Activated T-helper 2 cell treated with anti-CD3 and anti-CD28 coated beads, Interferon-gamma antibody, Interleukin-2, Interleukin-4, amounts not matched to agents 10 μg/mL and 5 μg/mL and 100 μg/mL, durations not matched to agents 14 hours and 24 hours and 36 hours (primary cell): ENCODE measurements at regions not wholly inside any gene's neighbourhood (a gene's known extent, or its start where the extent isn't known, plus 50 kb on each side); places are given as distances from the start of the nearest gene placed in this dataset.
"Not testable (repeated sequence)": the region's sequence is repeated elsewhere in the genome, so short reads cannot be mapped to it uniquely, and the experiment has no call there.

Source experiments
- DNase-seq: peaks from one replicate; pipeline ENCODE4 v3.0.0; 2021; ENCODE audit warnings: low spot score
- H3K27ac Mint-ChIP-seq: one replicate; pipeline ENCODE4 v1.8.0; 2021; ENCODE audit warnings: mixed read lengths
- H3K27me3 Mint-ChIP-seq: one replicate; pipeline ENCODE4 v1.8.0; 2021; ENCODE audit warnings: low read depth, mixed read lengths
- H3K36me3 Mint-ChIP-seq: one replicate; pipeline ENCODE4 v1.8.0; 2021; ENCODE audit warnings: low read depth, mixed read lengths
- H3K4me1 Mint-ChIP-seq: one replicate; pipeline ENCODE4 v1.8.0; 2021; ENCODE audit warnings: low read depth, mixed read lengths
- H3K4me3 Mint-ChIP-seq: one replicate; pipeline ENCODE4 v1.8.0; 2021; ENCODE audit warnings: low read depth, mild to moderate bottlenecking, moderate library complexity, mixed read lengths
- H3K9me3 Mint-ChIP-seq: one replicate; pipeline ENCODE4 v1.8.0; 2021; ENCODE audit warnings: mixed read lengths
- intact Hi-C: fragments of 100-400 bp; cut with micrococcal nuclease; formaldehyde crosslinking; loops from one replicate; pipeline ENCODE4 v1.15.1; 2023

- H3K9me3 Mint-ChIP-seq = no peaks in the 10 kb centered on the region
- no peaks in the 10 kb centered on the region for H3K36me3 Mint-ChIP-seq
- no peaks in the 10 kb centered on the region for H3K4me1 Mint-ChIP-seq
- no peak overlapping the region for H3K4me3 Mint-ChIP-seq
- peaks cover 8% of the 10 kb centered on the region for H3K27me3 Mint-ChIP-seq
- no peak overlapping the region for H3K27ac Mint-ChIP-seq
- intact Hi-C loops = no loop called here
- DNase-seq = no peak
Observed at GRCh38 chr10:51004776-51005175, 69.5 kb upstream of the PRKG1 start.

GRCh38 chr10:51005551-51005950, 68.7 kb upstream of the PRKG1 start:
- Mint-ChIP-seq H3K36me3 (no peaks in the 10 kb centered on the region), H3K4me1 (no peaks in the 10 kb centered on the region), H3K4me3 (no peak overlapping the region), H3K9me3 (no peaks in the 10 kb centered on the region), H3K27ac (no peak overlapping the region), H3K27me3 (peaks cover 8% of the 10 kb centered on the region)
- intact Hi-C loops = no loop called here
- no peak for DNase-seq

- Mint-ChIP-seq H3K27me3 (peaks cover 8% of the 10 kb centered on the region), H3K9me3 (no peaks in the 10 kb centered on the region), H3K27ac (no peak overlapping the region), H3K36me3 (no peaks in the 10 kb centered on the region), H3K4me3 (no peak overlapping the region), H3K4me1 (no peaks in the 10 kb centered on the region)
- intact Hi-C loops = no loop called here
- no peak for DNase-seq
Observed at GRCh38 chr10:51006686-51007085, 67.6 kb upstream of the PRKG1 start.

- no peak for DNase-seq
- H3K4me3 Mint-ChIP-seq = no peak overlapping the region
- no peak overlapping the region for H3K27ac Mint-ChIP-seq
- H3K36me3 Mint-ChIP-seq = no peaks in the 10 kb centered on the region
- H3K4me1 Mint-ChIP-seq = no peaks in the 10 kb centered on the region
- H3K27me3 Mint-ChIP-seq = peaks cover 7% of the 10 kb centered on the region
- intact Hi-C loops = no loop called here
- H3K9me3 Mint-ChIP-seq = no peaks in the 10 kb centered on the region
Observed at GRCh38 chr10:51007781-51008180, 66.5 kb upstream of the PRKG1 start.

GRCh38 chr10:51008346-51008745, 65.9 kb upstream of the PRKG1 start:
- Mint-ChIP-seq H3K4me1 (no peaks in the 10 kb centered on the region), H3K4me3 (no peak overlapping the region), H3K36me3 (no peaks in the 10 kb centered on the region), H3K27me3 (peaks cover 2% of the 10 kb centered on the region), H3K9me3 (no peaks in the 10 kb centered on the region), H3K27ac (no peak overlapping the region)
- no peak for DNase-seq
- intact Hi-C loops = no loop called here

GRCh38 chr10:51010977-51011376, 63.3 kb upstream of the PRKG1 start:
- Mint-ChIP-seq H3K27me3 (no peaks in the 10 kb centered on the region), H3K4me3 (no peak overlapping the region), H3K36me3 (no peaks in the 10 kb centered on the region), H3K27ac (no peak overlapping the region), H3K9me3 (no peaks in the 10 kb centered on the region), H3K4me1 (no peaks in the 10 kb centered on the region)
- intact Hi-C loops = no loop called here
- DNase-seq = no peak

GRCh38 chr10:51012073-51012472, 62.2 kb upstream of the PRKG1 start:
- Mint-ChIP-seq H3K27me3 (no peaks in the 10 kb centered on the region), H3K27ac (no peak overlapping the region), H3K9me3 (no peaks in the 10 kb centered on the region), H3K36me3 (no peaks in the 10 kb centered on the region), H3K4me1 (no peaks in the 10 kb centered on the region), H3K4me3 (no peak overlapping the region)
- intact Hi-C loops = no loop called here
- no peak for DNase-seq

GRCh38 chr10:51014680-51015389, 59.5 kb upstream of the PRKG1 start:
- no peaks in the 10 kb centered on the region for H3K4me1 Mint-ChIP-seq
- no peaks in the 10 kb centered on the region for H3K27me3 Mint-ChIP-seq
- H3K4me3 Mint-ChIP-seq = no peak overlapping the region
- no peak for DNase-seq
- intact Hi-C loops = no loop called here
- H3K36me3 Mint-ChIP-seq = no peaks in the 10 kb centered on the region
- H3K9me3 Mint-ChIP-seq = no peaks in the 10 kb centered on the region
- H3K27ac Mint-ChIP-seq = no peak overlapping the region

- intact Hi-C loops, H3K27ac Mint-ChIP-seq, H3K4me3 Mint-ChIP-seq, H3K27me3 Mint-ChIP-seq, DNase-seq, H3K36me3 Mint-ChIP-seq, H3K4me1 Mint-ChIP-seq, H3K9me3 Mint-ChIP-seq: not testable (repeated sequence)
Observed at GRCh38 chr10:51015390-51015754, 58.9 kb upstream of the PRKG1 start.

GRCh38 chr10:51020200-51020599, 54.1 kb upstream of the PRKG1 start:
- H3K4me3 Mint-ChIP-seq = no peak overlapping the region
- H3K36me3 Mint-ChIP-seq = no peaks in the 10 kb centered on the region
- intact Hi-C loops = no loop called here
- no peaks in the 10 kb centered on the region for H3K9me3 Mint-ChIP-seq
- no peaks in the 10 kb centered on the region for H3K27me3 Mint-ChIP-seq
- DNase-seq = no peak
- H3K4me1 Mint-ChIP-seq = no peaks in the 10 kb centered on the region
- H3K27ac Mint-ChIP-seq = no peak overlapping the region

GRCh38 chr10:51022933-51023585, 51.2 kb upstream of the PRKG1 start:
- intact Hi-C loops = no loop called here
- H3K9me3 Mint-ChIP-seq = no peaks in the 10 kb centered on the region
- no peak overlapping the region for H3K4me3 Mint-ChIP-seq
- H3K27me3 Mint-ChIP-seq = no peaks in the 10 kb centered on the region
- H3K27ac Mint-ChIP-seq = no peak overlapping the region
- no peaks in the 10 kb centered on the region for H3K4me1 Mint-ChIP-seq
- no peaks in the 10 kb centered on the region for H3K36me3 Mint-ChIP-seq
- no peak for DNase-seq

- Mint-ChIP-seq H3K4me1 (no peaks in the 10 kb centered on the region), H3K9me3 (no peaks in the 10 kb centered on the region), H3K27me3 (no peaks in the 10 kb centered on the region), H3K27ac (no peak overlapping the region), H3K4me3 (no peak overlapping the region), H3K36me3 (no peaks in the 10 kb centered on the region)
- intact Hi-C loops = no loop called here
- no peak for DNase-seq
Observed at GRCh38 chr10:51023636-51024035, 50.7 kb upstream of the PRKG1 start.
